Kidney epithelial cell (primary cell): ENCODE measurements at regions not wholly inside any gene's neighbourhood (a gene's known extent, or its start where the extent isn't known, plus 50 kb on each side); places are given as distances from the start of the nearest gene placed in this dataset.

Experiments
- DNase-seq: peaks from one replicate; pipeline ENCODE4 v3.0.0-alpha.2; 2010; ENCODE audit warnings: low read depth
- H3K27me3 ChIP-seq: 2 replicates; pipeline ENCODE4 v1.6.0; 2011; ENCODE audit warnings: low read length; ENCODE audit not compliant: control insufficient read depth, insufficient read depth
- H3K36me3 ChIP-seq: 2 replicates; pipeline ENCODE4 v1.5.1; 2011; ENCODE audit warnings: low read length; ENCODE audit not compliant: control insufficient read depth, insufficient read depth
- H3K4me3 ChIP-seq: 2 replicates; pipeline ENCODE4 v1.5.1; 2011; ENCODE audit warnings: low read depth, mild to moderate bottlenecking, control low read depth, low read length
- CTCF ChIP-seq: IDR thresholded peaks from 2 replicates; pipeline ENCODE4 v1.5.1; 2011; ENCODE audit warnings: mild to moderate bottlenecking, moderate library complexity, low read length, control low read depth, inconsistent platforms; ENCODE audit not compliant: insufficient read depth, poor library complexity, severe bottlenecking

- TF ChIP-seq CTCF = no peak
- Histone ChIP-seq H3K4me3 (no peak overlapping the region), H3K36me3 (no peaks in the 10 kb centered on the region), H3K27me3 (peaks cover 9% of the 10 kb centered on the region)
- no peak for DNase-seq
Measured at GRCh38 chr7:26583094-26583648, 281.2 kb downstream of the SKAP2 start.

DNA sequence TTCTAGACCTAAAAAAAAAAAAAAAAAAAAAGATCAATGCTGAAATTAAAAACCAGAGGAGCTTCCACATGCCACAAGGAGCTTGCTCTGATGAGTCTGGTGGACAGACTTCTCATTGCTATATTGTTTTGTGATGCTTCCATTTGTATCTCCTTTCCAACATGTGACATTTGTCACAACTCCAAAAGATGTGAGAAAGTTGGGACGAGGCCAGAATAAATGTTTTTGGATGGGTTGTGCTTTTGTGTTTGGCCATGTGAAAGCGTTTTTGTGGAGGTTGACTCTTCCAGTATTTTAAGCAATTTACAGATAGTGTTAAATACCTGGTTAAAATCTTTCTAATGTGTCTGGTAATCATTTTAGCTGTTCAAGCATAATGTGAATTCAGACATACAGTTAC is 280.1 kb downstream of the SKAP2 start:
- no peak for TF ChIP-seq CTCF
- H3K36me3 ChIP-seq = no peaks in the 10 kb centered on the region

DNA sequence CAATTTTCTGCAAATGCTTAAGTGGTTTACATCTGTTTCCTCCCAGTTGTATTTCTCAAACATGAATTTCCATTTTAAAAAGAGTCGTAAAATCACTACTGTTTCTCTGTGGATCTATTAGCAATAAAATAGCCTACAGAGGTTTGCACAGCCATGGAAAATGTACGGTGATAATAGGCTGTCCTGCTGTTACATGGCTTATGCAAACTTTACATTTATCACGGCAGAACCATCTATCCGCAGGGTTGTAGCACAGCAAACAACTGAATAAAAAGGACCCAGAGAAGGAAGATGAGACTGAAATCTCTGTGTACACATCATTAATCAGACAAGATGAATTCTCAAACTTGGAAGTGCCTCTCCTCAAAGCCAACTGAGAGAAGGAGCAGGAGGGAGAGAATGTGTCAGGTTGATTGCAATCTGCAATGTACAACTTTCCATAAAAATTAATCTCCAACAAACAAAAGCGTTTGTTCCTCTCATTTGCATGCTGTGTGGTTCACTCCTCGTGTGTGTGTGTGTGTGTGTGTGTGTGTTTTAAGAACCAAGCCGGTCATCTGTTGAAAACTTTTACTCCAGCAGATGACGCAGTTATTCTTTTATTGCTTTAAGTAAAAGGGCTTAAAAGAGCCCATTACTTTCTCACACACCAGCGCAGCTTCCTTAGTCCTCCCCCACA is 279.3 kb downstream of the SKAP2 start:
- Histone ChIP-seq H3K36me3 (no peaks in the 10 kb centered on the region), H3K4me3 (no peak overlapping the region), H3K27me3 (peaks cover 12% of the 10 kb centered on the region)
- DNase-seq = no peak
- TF ChIP-seq CTCF = no peak

More for the DNA sequence above, 280.1 kb downstream of the SKAP2 start:
- no peak for DNase-seq
- Histone ChIP-seq H3K4me3 (no peak overlapping the region), H3K27me3 (peaks cover 12% of the 10 kb centered on the region)

- no peaks in the 10 kb centered on the region for H3K36me3 ChIP-seq
- H3K27me3 ChIP-seq = peaks cover 12% of the 10 kb centered on the region
- no peak for TF ChIP-seq CTCF
- DNase-seq = no peak
- H3K4me3 ChIP-seq = no peak overlapping the region
Measured at GRCh38 chr7:26587536-26587935, 276.9 kb downstream of the SKAP2 start.

GRCh38 chr7:26588511-26588910 is 275.9 kb downstream of the SKAP2 start:
- DNase-seq = no peak
- no peaks in the 10 kb centered on the region for H3K36me3 ChIP-seq
- no peak for TF ChIP-seq CTCF
- peaks cover 12% of the 10 kb centered on the region for H3K27me3 ChIP-seq
- H3K4me3 ChIP-seq = no peak overlapping the region

DNA sequence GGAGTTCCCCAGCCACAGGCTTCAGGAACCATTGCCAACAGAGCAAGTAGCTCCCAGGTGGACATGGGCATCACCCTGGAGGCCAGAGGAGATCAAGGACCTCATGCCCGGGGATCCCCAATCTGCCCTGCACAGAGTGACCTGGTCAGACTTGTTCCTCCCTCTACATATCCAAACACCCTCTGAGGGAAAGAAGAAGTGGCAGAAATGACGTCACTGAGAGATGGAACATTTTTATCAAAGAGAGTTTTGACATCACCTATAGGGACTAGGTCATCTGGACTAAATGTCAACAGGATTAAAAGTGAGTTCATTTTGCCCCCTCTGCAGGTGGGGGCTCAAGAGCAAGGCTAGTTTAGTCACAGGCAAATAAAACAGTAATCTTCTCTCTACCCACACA is 273.7 kb downstream of the SKAP2 start:
- no peak for DNase-seq
- H3K4me3 ChIP-seq = no peak overlapping the region
- TF ChIP-seq CTCF = no peak
- H3K27me3 ChIP-seq = peaks cover 10% of the 10 kb centered on the region
- no peaks in the 10 kb centered on the region for H3K36me3 ChIP-seq
